ENCODE measurements at regions not wholly inside any gene's neighbourhood (a gene's known extent, or its start where the extent isn't known, plus 50 kb on each side); places are given as distances from the start of the nearest gene placed in this dataset.

DNA sequence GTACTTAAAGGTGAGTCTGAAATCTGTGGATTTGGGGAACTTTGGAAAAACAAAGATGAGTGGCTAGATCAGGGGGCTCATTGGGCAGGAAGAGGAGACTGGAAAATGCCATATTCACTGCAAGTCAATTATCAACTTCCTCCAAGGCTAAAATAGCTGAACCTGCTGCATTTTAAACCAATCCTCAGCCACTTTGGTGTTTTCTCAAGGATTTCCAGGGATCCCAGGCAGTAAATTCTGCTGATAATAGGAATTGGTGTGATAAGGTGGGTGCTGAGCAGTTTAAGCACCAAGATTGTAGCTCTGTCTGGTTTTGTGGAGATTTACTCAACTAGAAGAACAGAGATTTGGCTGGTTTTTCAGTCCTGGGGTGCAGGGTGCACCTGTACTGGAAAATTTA lies 153.9 kb upstream of the CAMK1G start:
- TF ChIP-seq, protein P1, sequence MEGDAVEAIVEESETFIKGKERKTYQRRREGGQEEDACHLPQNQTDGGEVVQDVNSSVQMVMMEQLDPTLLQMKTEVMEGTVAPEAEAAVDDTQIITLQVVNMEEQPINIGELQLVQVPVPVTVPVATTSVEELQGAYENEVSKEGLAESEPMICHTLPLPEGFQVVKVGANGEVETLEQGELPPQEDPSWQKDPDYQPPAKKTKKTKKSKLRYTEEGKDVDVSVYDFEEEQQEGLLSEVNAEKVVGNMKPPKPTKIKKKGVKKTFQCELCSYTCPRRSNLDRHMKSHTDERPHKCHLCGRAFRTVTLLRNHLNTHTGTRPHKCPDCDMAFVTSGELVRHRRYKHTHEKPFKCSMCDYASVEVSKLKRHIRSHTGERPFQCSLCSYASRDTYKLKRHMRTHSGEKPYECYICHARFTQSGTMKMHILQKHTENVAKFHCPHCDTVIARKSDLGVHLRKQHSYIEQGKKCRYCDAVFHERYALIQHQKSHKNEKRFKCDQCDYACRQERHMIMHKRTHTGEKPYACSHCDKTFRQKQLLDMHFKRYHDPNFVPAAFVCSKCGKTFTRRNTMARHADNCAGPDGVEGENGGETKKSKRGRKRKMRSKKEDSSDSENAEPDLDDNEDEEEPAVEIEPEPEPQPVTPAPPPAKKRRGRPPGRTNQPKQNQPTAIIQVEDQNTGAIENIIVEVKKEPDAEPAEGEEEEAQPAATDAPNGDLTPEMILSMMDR (conservative IDR thresholded peaks at IDR 0.05; ENCODE audit: low read length), result no peak
- TF ChIP-seq EZH2phosphoT487 (IDR thresholded peaks at IDR 0.05; ENCODE audit: borderline replicate concordance, low read depth, low read length), result no peak
